Tibial nerve (tissue), 4 donors: ENCODE measurements at regions not wholly inside any gene's neighbourhood (a gene's known extent, or its start where the extent isn't known, plus 50 kb on each side); places are given as distances from the start of the nearest gene placed in this dataset.
A peak's percentile ranks its signal among the peaks of the same experiment; 100 is the strongest.

Source experiments
- EP300 ChIP-seq, 2 donors: sonication (generic); formaldehyde crosslinking; IDR thresholded peaks; one replicate each; pipeline ENCODE4 v1.6.1; 2017; ENCODE audit warnings: antibody characterized with exemption in 2 of 2, mild to moderate bottlenecking in 1 of 2
- POLR2A ChIP-seq, 2 donors: fragments of 450-650 bp; IDR thresholded peaks; one replicate each; pipeline ENCODE4 v1.6.1; 2017; ENCODE audit warnings: antibody characterized with exemption in 2 of 2, mild to moderate bottlenecking in 2 of 2, moderate library complexity in 2 of 2
- TF ChIP-seq, protein P1 (sequence below), 5 experiments: fragments of 200-600 bp in 3 of 5; fragments of 450-650 bp in 2 of 5; sonication (generic) in 3 of 5; IDR thresholded peaks; one replicate each; pipeline ENCODE4 v1.5.1; 2016 to 2019; ENCODE audit warnings: antibody characterized with exemption in 5 of 5, mild to moderate bottlenecking in 3 of 5, moderate library complexity in 2 of 5

- TF ChIP-seq POLR2A (IDR thresholded peaks at IDR 0.05) = peak; percentile 40 to 48
- peak in 1 of 2 donors; percentile 95 for TF ChIP-seq EP300 (IDR thresholded peaks at IDR 0.05)
- TF ChIP-seq, protein P1, sequence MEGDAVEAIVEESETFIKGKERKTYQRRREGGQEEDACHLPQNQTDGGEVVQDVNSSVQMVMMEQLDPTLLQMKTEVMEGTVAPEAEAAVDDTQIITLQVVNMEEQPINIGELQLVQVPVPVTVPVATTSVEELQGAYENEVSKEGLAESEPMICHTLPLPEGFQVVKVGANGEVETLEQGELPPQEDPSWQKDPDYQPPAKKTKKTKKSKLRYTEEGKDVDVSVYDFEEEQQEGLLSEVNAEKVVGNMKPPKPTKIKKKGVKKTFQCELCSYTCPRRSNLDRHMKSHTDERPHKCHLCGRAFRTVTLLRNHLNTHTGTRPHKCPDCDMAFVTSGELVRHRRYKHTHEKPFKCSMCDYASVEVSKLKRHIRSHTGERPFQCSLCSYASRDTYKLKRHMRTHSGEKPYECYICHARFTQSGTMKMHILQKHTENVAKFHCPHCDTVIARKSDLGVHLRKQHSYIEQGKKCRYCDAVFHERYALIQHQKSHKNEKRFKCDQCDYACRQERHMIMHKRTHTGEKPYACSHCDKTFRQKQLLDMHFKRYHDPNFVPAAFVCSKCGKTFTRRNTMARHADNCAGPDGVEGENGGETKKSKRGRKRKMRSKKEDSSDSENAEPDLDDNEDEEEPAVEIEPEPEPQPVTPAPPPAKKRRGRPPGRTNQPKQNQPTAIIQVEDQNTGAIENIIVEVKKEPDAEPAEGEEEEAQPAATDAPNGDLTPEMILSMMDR (IDR thresholded peaks at IDR 0.05) = peak in 1 of 5 experiments; percentile 31
Measured at GRCh38 chr5:91280362-91281269, 102.5 kb downstream of the ARRDC3 start.
